Pancreas (tissue), 10 donors: ENCODE measurements at regions not wholly inside any gene's neighbourhood (a gene's known extent, or its start where the extent isn't known, plus 50 kb on each side); places are given as distances from the start of the nearest gene placed in this dataset.
"Not testable (repeated sequence)": the region's sequence is repeated elsewhere in the genome, so short reads cannot be mapped to it uniquely, and the experiment has no call there.

Source experiments
- ATAC-seq, 4 donors: fragments of 200-7000 bp; cut with Tn5 transposase; one replicate each; pipeline versions ENCODE4 v1.8.0 to v1.9.1; 2020; ENCODE audit warnings: mild to moderate bottlenecking in 4 of 4, moderate library complexity in 4 of 4
- DNase-seq, 6 donors: peaks; one replicate each; pipeline ENCODE4 v3.0.0-alpha.2; 2020
- FAIRE-seq: peaks from 2 replicates; lab custom pipeline; 2012; peaks lifted over from hg19 to GRCh38; lab: Jason Lieb, UNC
- H3K27ac ChIP-seq, 4 donors: fragments of 200-600 bp; sonication (generic); 1 replicate in 3 of 4; 2 replicates in 1 of 4; pipeline versions ENCODE4 v1.5.0 to v1.8.0; 2020
- H3K27me3 ChIP-seq, 4 donors: fragments of 200-600 bp; one replicate each; pipeline ENCODE4 v1.8.0; 2021
- H3K36me3 ChIP-seq, 3 donors: fragments of 200-600 bp; sonication (generic) in 1 of 3; one replicate each; pipeline versions ENCODE4 v1.5.0 to v1.8.0; 2020 to 2021
- H3K4me1 ChIP-seq, 3 donors: fragments of 200-600 bp; one replicate each; pipeline ENCODE4 v1.8.0; 2021
- H3K4me3 ChIP-seq, 4 donors: fragments of 200-600 bp; sonication (generic) in 2 of 4; one replicate each; pipeline versions ENCODE4 v1.5.0 to v1.8.0; 2020 to 2021
- H3K9me3 ChIP-seq, 4 donors: fragments of 200-600 bp; one replicate each; pipeline ENCODE4 v1.8.0; 2021
- CTCF ChIP-seq, 4 donors: fragments of 200-600 bp; sonication (generic) in 3 of 4; IDR thresholded peaks; one replicate each; pipeline versions ENCODE4 v1.5.0 to v1.8.0; 2021; ENCODE audit warnings: antibody characterized with exemption in 4 of 4
- WGBS, 2 donors: extraction: QIAGEN DNeasy Blood & Tissue Kit; methylation state at CpG; one replicate each; pipeline ENCODE4 v1.1.7; 2013; 5-methylcytosine and 5-hydroxymethylcytosine counted together
- intact Hi-C, 3 donors: fragments of 100-400 bp; cut with DNase I; formaldehyde crosslinking; loops; one replicate each; pipeline versions ENCODE4 v1.11.1 to v1.14.2; 2022
- donor health status: healthy with polysubstance abuse.
- donor health status: DM: no; HTN: no; CAD: no; lungs with moderate emphysema.
- donor health status: DM: no; HTN: no; CAD: no.
- donor health status: control.
- donor health status: control.
- donor health status: Bipolar disorder and iron deficiency.
- donor health status: DM: yes; HTN: yes; CAD: no.
- donor health status: DM: no; HTN: no; CAD: no.
- donor health status: DM: no; HTN: no; CAD: no.
- donor health status: DM: yes; HTN: yes; CAD: no.

DNA sequence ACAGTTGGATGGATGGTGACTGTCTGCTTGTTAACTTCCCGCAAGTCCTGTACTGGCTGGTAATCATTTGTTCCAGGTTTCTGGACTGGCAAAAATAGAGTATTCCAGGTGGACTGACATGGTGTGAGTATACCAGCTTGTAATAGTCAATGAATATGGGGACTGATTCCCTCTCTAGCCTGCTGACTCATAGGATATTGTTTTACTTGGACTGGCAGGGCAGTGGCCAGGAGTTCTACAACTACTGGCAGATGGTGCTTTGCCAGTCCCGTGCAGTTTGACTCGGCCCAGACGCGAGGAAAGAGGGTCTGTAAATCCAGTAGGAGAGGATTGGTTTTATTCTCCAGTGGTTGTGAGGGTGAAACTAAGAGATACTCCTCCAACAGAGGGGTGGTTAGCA is 78.0 kb downstream of the PRR15 start:
- FAIRE-seq: no peak
- ATAC-seq: no peak
- H3K9me3 ChIP-seq: no peaks in the 10 kb centered on the region
- TF ChIP-seq CTCF (IDR thresholded peaks at IDR 0.05): no peak
- no peaks in the 10 kb centered on the region for H3K4me1 ChIP-seq
- no peak for DNase-seq
- no peak overlapping the region for H3K4me3 ChIP-seq
- H3K27ac ChIP-seq: no peak overlapping the region
- 92 to 94% methylated on average over 5 of the region's 5 CpGs for WGBS, 2 donors
- no peaks in the 10 kb centered on the region for H3K27me3 ChIP-seq
- no peaks in the 10 kb centered on the region for H3K36me3 ChIP-seq
- intact Hi-C loops: no loop called here

DNA sequence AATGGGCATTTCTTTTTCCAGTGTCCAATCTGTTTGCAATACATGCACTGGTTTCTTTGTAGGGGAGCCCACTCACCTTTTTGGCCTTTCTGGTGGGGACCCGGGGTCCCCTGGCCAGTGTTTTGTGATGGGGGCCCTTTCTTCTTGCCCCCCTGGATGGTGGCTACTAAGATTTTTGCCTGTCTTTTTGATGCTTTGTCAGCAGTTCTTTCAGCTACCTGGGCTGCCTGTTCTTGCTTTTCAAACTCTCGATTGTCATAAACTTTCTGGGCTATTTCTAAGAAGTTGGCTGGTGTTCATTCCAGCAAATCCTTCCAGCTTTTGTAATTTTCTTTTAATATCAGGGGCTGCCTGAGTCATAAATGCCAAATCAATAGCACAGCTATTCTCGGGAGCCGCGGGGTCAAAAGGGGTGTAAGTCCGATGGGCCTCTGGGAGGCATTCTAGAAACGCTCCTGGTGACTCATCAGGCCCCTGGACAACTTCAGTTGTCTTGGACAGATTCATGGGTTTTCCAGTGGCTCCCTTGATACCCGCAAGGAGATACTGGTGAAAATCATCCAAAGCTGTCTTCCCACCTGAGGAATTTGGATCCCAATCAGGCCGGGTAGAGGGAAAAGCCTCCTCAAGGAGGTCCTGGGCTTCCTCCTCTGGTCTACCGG is 79.0 kb downstream of the PRR15 start:
- TF ChIP-seq CTCF (IDR thresholded peaks at IDR 0.05): no peak
- WGBS, 2 donors: 85 to 88% methylated on average over 10 of the region's 10 CpGs

GRCh38 chr7:29646116-29646515 is 82.5 kb downstream of the PRR15 start:
- DNase-seq, ATAC-seq, H3K27me3 ChIP-seq, FAIRE-seq, H3K36me3 ChIP-seq, H3K4me1 ChIP-seq, intact Hi-C loops, H3K4me3 ChIP-seq, H3K27ac ChIP-seq, H3K9me3 ChIP-seq: not testable (repeated sequence)
- 47 to 56% methylated on average over 2 of the region's 2 CpGs for WGBS, 2 donors

More for the DNA sequence above, 79.0 kb downstream of the PRR15 start:
- FAIRE-seq (no peak), DNase-seq (no peak), ATAC-seq (no peak)
- no peaks in the 10 kb centered on the region for H3K4me1 ChIP-seq
- no peak overlapping the region for H3K4me3 ChIP-seq
- H3K27me3 ChIP-seq: no peaks in the 10 kb centered on the region
- H3K9me3 ChIP-seq: no peaks in the 10 kb centered on the region
- H3K27ac ChIP-seq: no peak overlapping the region
- no peaks in the 10 kb centered on the region for H3K36me3 ChIP-seq
- intact Hi-C loops: no loop called here

- ATAC-seq (no peak), DNase-seq (no peak), FAIRE-seq (no peak)
- Histone ChIP-seq H3K4me3 (no peak overlapping the region), H3K36me3 (no peaks in the 10 kb centered on the region), H3K9me3 (no peaks in the 10 kb centered on the region), H3K27ac (no peak overlapping the region), H3K27me3 (no peaks in the 10 kb centered on the region), H3K4me1 (no peaks in the 10 kb centered on the region)
- intact Hi-C loops: no loop called here
- no peak for TF ChIP-seq CTCF (IDR thresholded peaks at IDR 0.05)
- 94 to 95% methylated on average over 4 of the region's 4 CpGs for whole genome bisulfite sequencing, 2 donors
Observed at GRCh38 chr7:29647020-29647654, 83.5 kb downstream of the PRR15 start.

- H3K4me1 ChIP-seq, H3K9me3 ChIP-seq, H3K4me3 ChIP-seq, FAIRE-seq, H3K27ac ChIP-seq, DNase-seq, intact Hi-C loops, H3K36me3 ChIP-seq, ATAC-seq, H3K27me3 ChIP-seq: not testable (repeated sequence)
- 83 to 89% methylated on average over 5 of the region's 5 CpGs for WGBS, 2 donors
Observed at GRCh38 chr7:29647691-29648210, 84.1 kb downstream of the PRR15 start.
